ENCODE measurements at regions not wholly inside any gene's neighbourhood (a gene's known extent, or its start where the extent isn't known, plus 50 kb on each side); places are given as distances from the start of the nearest gene placed in this dataset.
A peak's percentile ranks its signal among the peaks of the same experiment; 100 is the strongest.

DNA sequence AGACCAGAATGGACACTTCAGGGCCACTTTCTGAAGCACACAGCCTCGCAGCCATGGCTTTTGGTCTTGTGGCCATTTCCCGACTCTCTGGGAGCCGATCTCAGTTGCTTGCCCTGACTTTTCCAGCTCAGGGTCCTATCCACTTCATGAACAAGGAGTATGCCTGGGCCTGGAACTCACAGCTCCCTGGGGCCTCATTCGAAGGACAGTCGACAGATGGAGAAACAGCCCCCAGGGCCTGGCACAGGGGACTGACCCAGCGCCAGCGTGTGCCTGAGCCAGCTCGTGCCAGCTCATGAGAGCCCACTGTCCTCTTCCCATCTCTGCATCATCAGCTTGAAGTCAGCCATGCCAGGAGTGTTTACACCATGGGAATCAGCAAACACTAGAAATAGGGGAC lies 134.6 kb upstream of the GPC1 start:
- no peak overlapping the region for H3K27ac Mint-ChIP-seq
- H3K4me3 Mint-ChIP-seq: no peak overlapping the region
- H3K9me3 Mint-ChIP-seq: no peaks in the 10 kb centered on the region
- CTCF ChIA-PET: no interaction called here
- Histone ChIP-seq H3K9me3 (ENCODE audit: low read length) (no peaks in the 10 kb centered on the region), H3K27me3 (ENCODE audit: insufficient read depth, low read length, poor library complexity, severe bottlenecking) (no peaks in the 10 kb centered on the region), H3K36me3 (ENCODE audit: insufficient read depth, low read length) (no peaks in the 10 kb centered on the region), H3K4me1 (ENCODE audit: insufficient read depth, low read length) (no peaks in the 10 kb centered on the region), H3K27ac (ENCODE audit: low read depth, low read length) (no peak overlapping the region), H3K4me3 (ENCODE audit: low read length) (no peak overlapping the region)
- no peak for DNase-seq
- H3K4me1 Mint-ChIP-seq: no peaks in the 10 kb centered on the region
- POLR2A ChIA-PET: no interaction called here
- peaks cover 10 to 27% of the 10 kb centered on the region in 2 donors for H3K27me3 Mint-ChIP-seq
- H3K36me3 Mint-ChIP-seq: no peaks in the 10 kb centered on the region

DNA sequence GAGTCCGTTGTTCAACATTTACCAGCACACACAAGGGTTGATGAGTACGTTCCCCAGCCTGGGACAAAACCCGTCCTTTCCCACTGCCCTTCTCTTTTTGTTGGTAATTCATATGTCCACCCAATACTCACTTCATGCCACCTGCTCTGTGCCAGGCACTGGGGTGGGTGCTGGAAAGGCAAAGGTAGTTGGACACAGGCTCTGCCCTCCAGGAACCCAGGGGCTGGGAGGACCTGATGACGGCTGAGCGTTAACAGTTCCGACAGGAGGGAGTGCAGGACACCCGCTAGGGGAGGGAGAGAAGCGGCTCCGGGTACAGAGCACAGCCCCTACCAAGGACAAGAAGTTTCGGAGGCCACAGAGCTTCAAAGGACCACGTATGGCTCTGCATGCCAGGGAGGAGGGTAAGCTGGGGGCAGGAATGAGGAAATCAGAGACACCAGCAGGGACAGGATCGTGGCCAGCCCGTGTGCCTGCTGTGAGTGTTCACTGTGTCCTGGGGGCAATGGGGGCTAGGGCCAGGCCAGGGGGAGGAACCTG lies 134.1 kb upstream of the GPC1 start:
- Mint-ChIP-seq H3K36me3 (no peaks in the 10 kb centered on the region), H3K4me3 (no peak overlapping the region), H3K27me3 (peaks cover 10 to 27% of the 10 kb centered on the region in 2 donors), H3K4me1 (no peaks in the 10 kb centered on the region), H3K9me3 (no peaks in the 10 kb centered on the region), H3K27ac (no peak overlapping the region)
- no peaks in the 10 kb centered on the region for H3K27me3 ChIP-seq (ENCODE audit: insufficient read depth, low read length, poor library complexity, severe bottlenecking)
- H3K4me3 ChIP-seq (ENCODE audit: low read length): no peak overlapping the region
- no peak overlapping the region for H3K27ac ChIP-seq (ENCODE audit: low read depth, low read length)
- H3K4me1 ChIP-seq (ENCODE audit: insufficient read depth, low read length): no peaks in the 10 kb centered on the region
- CTCF ChIA-PET: no interaction called here
- POLR2A ChIA-PET: no interaction called here
- no peaks in the 10 kb centered on the region for H3K36me3 ChIP-seq (ENCODE audit: insufficient read depth, low read length)
- no peak for DNase-seq
- H3K9me3 ChIP-seq (ENCODE audit: low read length): no peaks in the 10 kb centered on the region

DNA sequence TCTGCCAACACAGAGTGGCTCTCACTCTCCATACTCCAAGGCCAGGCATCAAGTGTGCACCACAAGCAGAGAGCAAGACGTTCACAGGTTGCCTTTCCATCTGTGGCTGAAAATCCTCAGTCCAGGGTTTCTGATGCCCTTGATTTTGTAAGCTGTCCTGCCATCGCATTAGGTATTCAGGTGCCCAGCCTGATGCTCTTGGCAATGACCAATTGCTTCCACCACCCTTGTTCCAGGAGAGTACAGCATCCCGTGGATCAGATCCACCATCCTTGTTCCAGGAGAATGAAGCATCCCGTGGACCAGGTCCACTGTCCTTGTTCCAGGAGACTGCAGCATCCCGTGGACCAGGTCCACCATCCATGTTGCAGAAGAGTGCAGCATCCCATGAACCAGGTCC lies 133.4 kb upstream of the GPC1 start:
- no peaks in the 10 kb centered on the region for H3K27me3 ChIP-seq (ENCODE audit: insufficient read depth, low read length, poor library complexity, severe bottlenecking)
- Mint-ChIP-seq H3K4me3 (no peak overlapping the region), H3K27ac (no peak overlapping the region), H3K27me3 (peaks cover 10 to 27% of the 10 kb centered on the region in 2 donors), H3K4me1 (no peaks in the 10 kb centered on the region), H3K9me3 (no peaks in the 10 kb centered on the region), H3K36me3 (no peaks in the 10 kb centered on the region)
- POLR2A ChIA-PET: no interaction called here
- H3K4me3 ChIP-seq (ENCODE audit: low read length): no peak overlapping the region
- CTCF ChIA-PET: no interaction called here
- H3K27ac ChIP-seq (ENCODE audit: low read depth, low read length): no peak overlapping the region
- H3K4me1 ChIP-seq (ENCODE audit: insufficient read depth, low read length): no peaks in the 10 kb centered on the region
- no peak for DNase-seq
- no peaks in the 10 kb centered on the region for H3K36me3 ChIP-seq (ENCODE audit: insufficient read depth, low read length)
- no peaks in the 10 kb centered on the region for H3K9me3 ChIP-seq (ENCODE audit: low read length)

DNA sequence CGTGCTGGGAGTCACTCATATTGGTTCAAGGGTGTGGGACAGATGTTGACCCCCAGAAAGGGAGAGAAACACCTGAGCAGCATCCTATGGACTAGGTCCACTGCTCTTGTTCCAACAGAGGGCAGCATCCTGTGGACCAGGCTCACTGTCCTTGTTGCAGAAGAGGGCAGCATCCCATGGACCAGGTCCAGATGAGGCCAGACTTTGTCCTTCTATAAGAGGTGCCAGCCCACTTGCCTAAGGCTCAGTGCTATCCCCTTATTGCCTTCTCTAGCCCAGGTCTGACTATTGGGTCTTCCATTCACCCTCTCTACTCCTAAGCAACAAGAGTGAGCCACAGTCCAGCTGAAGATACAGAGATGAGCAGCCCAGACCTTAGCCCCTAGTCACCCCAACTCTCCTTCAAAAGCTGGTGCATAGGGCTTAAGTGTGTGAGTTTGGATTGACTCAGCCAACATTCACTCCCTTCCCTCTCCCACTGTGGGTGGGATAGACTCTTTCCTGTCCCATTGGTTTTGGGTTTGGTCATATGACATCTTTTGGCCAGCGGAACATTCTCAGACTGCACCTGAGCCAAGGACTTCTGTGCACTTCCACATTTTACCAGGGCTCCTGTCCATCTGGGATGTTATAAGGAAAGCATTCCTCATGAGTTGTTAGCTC lies 132.4 kb upstream of the GPC1 start:
- Mint-ChIP-seq H3K27ac (no peak overlapping the region), H3K4me1 (no peaks in the 10 kb centered on the region), H3K27me3 (peaks cover 10 to 27% of the 10 kb centered on the region in 2 donors), H3K4me3 (no peak overlapping the region), H3K36me3 (no peaks in the 10 kb centered on the region), H3K9me3 (no peaks in the 10 kb centered on the region)
- H3K27me3 ChIP-seq (ENCODE audit: insufficient read depth, low read length, poor library complexity, severe bottlenecking): no peaks in the 10 kb centered on the region
- H3K27ac ChIP-seq (ENCODE audit: low read depth, low read length): no peak overlapping the region
- H3K4me3 ChIP-seq (ENCODE audit: low read length): no peak overlapping the region
- H3K4me1 ChIP-seq (ENCODE audit: insufficient read depth, low read length): no peaks in the 10 kb centered on the region
- CTCF ChIA-PET: no interaction called here
- no peaks in the 10 kb centered on the region for H3K36me3 ChIP-seq (ENCODE audit: insufficient read depth, low read length)
- DNase-seq: no peak
- POLR2A ChIA-PET: no interaction called here
- H3K9me3 ChIP-seq (ENCODE audit: low read length): no peaks in the 10 kb centered on the region

DNA sequence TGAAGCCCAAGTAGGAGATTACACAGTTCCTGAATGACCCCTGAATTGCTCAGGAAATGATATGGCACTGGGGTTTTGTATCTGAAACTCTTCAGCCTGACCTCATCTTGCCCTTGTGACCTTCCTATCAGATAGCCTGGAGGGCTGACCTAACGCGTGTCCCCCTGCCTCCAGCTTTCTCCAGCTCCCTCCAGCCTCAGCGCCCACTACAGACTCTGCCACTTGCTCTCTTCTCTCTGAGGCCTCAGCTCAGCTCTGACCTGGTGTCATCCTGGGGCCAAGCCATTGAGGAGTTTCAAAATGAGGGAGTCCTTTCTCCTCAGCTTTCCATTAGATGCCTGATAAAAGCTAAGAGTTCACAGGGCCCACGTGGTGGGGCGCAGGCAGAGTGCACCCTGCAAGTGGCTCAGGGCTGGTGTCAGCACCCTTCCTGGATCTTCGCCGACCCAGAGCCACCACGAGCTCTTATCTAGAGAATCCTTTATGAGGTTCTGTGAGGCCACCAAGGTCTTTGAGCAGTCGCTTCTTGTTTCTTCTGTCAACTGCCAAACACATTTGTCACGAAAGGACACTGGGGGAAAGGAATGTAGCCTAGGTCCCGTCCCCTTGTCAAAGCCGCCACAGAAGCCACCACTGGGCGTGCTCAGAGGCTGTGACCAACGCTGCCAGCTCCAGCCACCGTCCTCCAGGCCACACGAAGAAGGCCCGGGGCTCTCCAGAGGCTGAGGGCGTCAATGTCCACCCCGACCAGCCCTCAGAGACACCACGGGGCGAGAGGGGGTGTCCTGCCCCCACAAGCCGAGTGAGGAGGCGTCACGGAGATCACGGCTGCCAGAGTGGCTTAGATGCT lies 131.3 kb upstream of the GPC1 start:
- peaks cover 10 to 27% of the 10 kb centered on the region in 2 donors for H3K27me3 Mint-ChIP-seq
- DNase-seq: no peak

DNA sequence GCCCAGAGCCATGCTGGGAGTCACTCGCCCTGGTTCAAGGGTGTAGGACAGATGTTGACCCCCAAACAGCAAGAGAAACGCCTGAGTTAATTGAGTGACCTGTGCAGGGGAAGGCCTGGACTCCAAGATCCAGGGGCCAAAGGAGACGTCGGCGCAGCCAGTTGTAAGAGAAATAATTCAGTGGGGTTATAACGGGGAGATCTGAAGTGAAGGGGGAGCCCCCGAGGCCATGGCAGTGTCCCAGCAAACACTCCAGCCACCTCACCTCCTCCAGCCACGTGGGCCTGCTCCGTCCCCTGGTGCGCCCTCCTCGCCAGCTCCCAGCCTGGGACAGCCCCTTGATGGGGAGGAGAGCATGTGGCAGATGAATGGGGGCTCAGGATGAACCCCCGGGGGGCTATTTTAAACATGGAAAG lies 130.7 kb upstream of the GPC1 start:
- no peaks in the 10 kb centered on the region for H3K9me3 ChIP-seq (ENCODE audit: low read length)
- Mint-ChIP-seq H3K9me3 (no peaks in the 10 kb centered on the region), H3K27me3 (peaks cover 10 to 27% of the 10 kb centered on the region in 2 donors), H3K4me1 (no peaks in the 10 kb centered on the region), H3K4me3 (no peak overlapping the region), H3K36me3 (no peaks in the 10 kb centered on the region), H3K27ac (no peak overlapping the region)
- no peak for DNase-seq
- no peaks in the 10 kb centered on the region for H3K36me3 ChIP-seq (ENCODE audit: insufficient read depth, low read length)
- H3K4me3 ChIP-seq (ENCODE audit: low read length): no peak overlapping the region
- H3K27me3 ChIP-seq (ENCODE audit: insufficient read depth, low read length, poor library complexity, severe bottlenecking): no peaks in the 10 kb centered on the region
- ChIA-PET CTCF (no interaction called here), POLR2A (no interaction called here)
- H3K4me1 ChIP-seq (ENCODE audit: insufficient read depth, low read length): no peaks in the 10 kb centered on the region
- H3K27ac ChIP-seq (ENCODE audit: low read depth, low read length): no peak overlapping the region

More for the DNA sequence above, 131.3 kb upstream of the GPC1 start:
- Mint-ChIP-seq H3K4me1 (no peaks in the 10 kb centered on the region), H3K4me3 (no peak overlapping the region), H3K36me3 (no peaks in the 10 kb centered on the region), H3K9me3 (no peaks in the 10 kb centered on the region), H3K27ac (peak overlapping the region in 1 of 8 donors; percentile 55)
- Histone ChIP-seq H3K27me3 (ENCODE audit: insufficient read depth, low read length, poor library complexity, severe bottlenecking) (no peaks in the 10 kb centered on the region), H3K4me3 (ENCODE audit: low read length) (no peak overlapping the region), H3K4me1 (ENCODE audit: insufficient read depth, low read length) (no peaks in the 10 kb centered on the region), H3K27ac (ENCODE audit: low read depth, low read length) (no peak overlapping the region), H3K36me3 (ENCODE audit: insufficient read depth, low read length) (no peaks in the 10 kb centered on the region), H3K9me3 (ENCODE audit: low read length) (no peaks in the 10 kb centered on the region)
- ChIA-PET POLR2A (no interaction called here), CTCF (no interaction called here)

DNA sequence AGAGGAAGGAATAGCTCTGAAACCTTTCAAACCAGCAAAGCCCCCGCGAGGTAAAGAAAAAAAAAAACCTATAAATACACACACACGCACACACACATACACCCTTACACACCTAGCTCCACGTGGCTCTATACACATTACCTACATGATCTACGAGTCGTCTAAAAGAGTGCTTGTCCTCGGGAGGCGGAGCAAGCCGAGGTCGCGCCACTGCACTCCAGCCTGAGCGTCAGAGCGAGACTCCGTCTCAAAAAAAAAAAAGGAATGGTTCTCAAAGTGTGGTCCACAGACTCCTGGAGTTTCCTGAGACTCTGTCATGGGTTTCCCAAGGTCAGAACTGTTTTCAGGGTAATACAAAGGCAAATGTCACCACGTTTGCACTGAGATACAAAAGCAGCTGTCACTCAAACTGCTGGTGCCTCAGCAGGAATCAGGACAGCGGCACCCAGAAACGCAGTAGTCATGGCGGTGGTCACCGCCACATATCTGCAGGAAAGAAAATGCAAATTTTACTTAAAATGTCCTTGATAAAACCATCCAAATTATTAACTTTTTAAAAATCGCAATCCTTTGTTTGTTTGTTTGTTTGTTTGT lies 130.0 kb upstream of the GPC1 start:
- peaks cover 8 to 29% of the 10 kb centered on the region in 2 donors for H3K27me3 Mint-ChIP-seq
- no peaks in the 10 kb centered on the region for H3K36me3 Mint-ChIP-seq
- H3K36me3 ChIP-seq (ENCODE audit: insufficient read depth, low read length): no peaks in the 10 kb centered on the region
- H3K4me1 ChIP-seq (ENCODE audit: insufficient read depth, low read length): no peaks in the 10 kb centered on the region
- no peaks in the 10 kb centered on the region for H3K9me3 ChIP-seq (ENCODE audit: low read length)
- ChIA-PET CTCF (no interaction called here), POLR2A (no interaction called here)
- no peaks in the 10 kb centered on the region for H3K27me3 ChIP-seq (ENCODE audit: insufficient read depth, low read length, poor library complexity, severe bottlenecking)
- H3K4me3 Mint-ChIP-seq: no peak overlapping the region
- no peak overlapping the region for H3K4me3 ChIP-seq (ENCODE audit: low read length)
- H3K9me3 Mint-ChIP-seq: no peaks in the 10 kb centered on the region
- H3K27ac Mint-ChIP-seq: peak overlapping the region in 1 of 8 donors; percentile 12
- H3K27ac ChIP-seq (ENCODE audit: low read depth, low read length): no peak overlapping the region
- H3K4me1 Mint-ChIP-seq: no peaks in the 10 kb centered on the region
- DNase-seq: no peak

DNA sequence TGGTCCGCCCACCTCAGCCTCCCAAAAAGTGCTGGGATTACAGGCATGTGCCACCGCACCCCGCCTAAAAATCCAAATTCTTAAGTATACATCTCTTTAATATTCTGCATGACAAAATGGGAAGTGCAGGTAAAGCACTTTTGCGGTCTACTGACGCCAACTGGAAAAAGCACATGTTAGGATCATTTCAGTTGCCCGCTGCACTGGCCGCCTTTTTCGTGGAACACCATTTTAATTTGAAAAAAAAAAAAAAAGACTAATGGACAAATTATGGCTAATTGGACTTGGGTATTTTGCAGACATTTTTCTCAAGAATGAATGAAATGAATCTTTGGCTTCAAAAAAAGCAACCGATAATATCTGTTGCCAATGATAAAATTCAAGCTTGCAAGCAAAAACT lies 129.3 kb upstream of the GPC1 start:
- Histone ChIP-seq H3K36me3 (ENCODE audit: insufficient read depth, low read length) (no peaks in the 10 kb centered on the region), H3K27ac (ENCODE audit: low read depth, low read length) (no peak overlapping the region), H3K4me1 (ENCODE audit: insufficient read depth, low read length) (no peaks in the 10 kb centered on the region), H3K9me3 (ENCODE audit: low read length) (no peaks in the 10 kb centered on the region), H3K4me3 (ENCODE audit: low read length) (no peak overlapping the region), H3K27me3 (ENCODE audit: insufficient read depth, low read length, poor library complexity, severe bottlenecking) (no peaks in the 10 kb centered on the region)
- no peak for DNase-seq
- Mint-ChIP-seq H3K4me1 (no peaks in the 10 kb centered on the region), H3K36me3 (no peaks in the 10 kb centered on the region), H3K27me3 (peaks cover 8 to 32% of the 10 kb centered on the region in 2 donors), H3K27ac (no peak overlapping the region), H3K4me3 (no peak overlapping the region), H3K9me3 (no peaks in the 10 kb centered on the region)
- ChIA-PET POLR2A (interaction anchor here (0.7 kb wide), 1 partner anchor 15 kb away, joined by 4 read pairs; no protein-coding TSS in a partner anchor), CTCF (no interaction called here)

Data from CD8-positive, alpha-beta memory T cell (primary cell).